GM23338 (cell line): ENCODE measurements at regions not wholly inside any gene's neighbourhood (a gene's known extent, or its start where the extent isn't known, plus 50 kb on each side); places are given as distances from the start of the nearest gene placed in this dataset.

ENCODE experiments used
- ATAC-seq: fragments of 200-7000 bp; cut with Tn5 transposase; 3 replicates; pipeline ENCODE4 v1.9.1; 2020
- DNase-seq: peaks from one replicate; pipeline ENCODE4 v3.0.0-alpha.2; 2015; ENCODE audit warnings: low spot score
- H2AFZ ChIP-seq: fragments of 200-600 bp; sonication (generic); 2 replicates; pipeline ENCODE4 v1.8.0; 2016; ENCODE audit warnings: antibody characterized with exemption, mild to moderate bottlenecking, moderate library complexity
- H3F3A ChIP-seq: fragments of 200-600 bp; sonication (generic); replicated peaks from 2 replicates; pipeline ENCODE4 v1.8.0; 2017; ENCODE audit warnings: antibody characterized with exemption, mixed run types, low read depth
- H3K27ac ChIP-seq: fragments of 200-600 bp; sonication (generic); 2 replicates; pipeline ENCODE4 v1.6.1; 2016; ENCODE audit warnings: low read depth
- H3K27me3 ChIP-seq: fragments of 200-600 bp; sonication (generic); 2 replicates; pipeline ENCODE4 v1.8.0; 2016; ENCODE audit warnings: mild to moderate bottlenecking, mixed run types, moderate library complexity; ENCODE audit not compliant: insufficient read depth
- H3K36me3 ChIP-seq: fragments of 200-600 bp; sonication (generic); 2 replicates; pipeline ENCODE4 v1.8.0; 2016; ENCODE audit warnings: mild to moderate bottlenecking; ENCODE audit not compliant: insufficient read depth
- H3K4me1 ChIP-seq: fragments of 200-600 bp; sonication (generic); 2 replicates; pipeline ENCODE4 v1.8.0; 2016; ENCODE audit warnings: mild to moderate bottlenecking, moderate library complexity; ENCODE audit not compliant: insufficient read depth
- H3K4me2 ChIP-seq: fragments of 200-600 bp; sonication (generic); 2 replicates; pipeline ENCODE4 v1.7.1; 2017; ENCODE audit warnings: mixed run types
- H3K4me3 ChIP-seq: fragments of 200-600 bp; sonication (generic); 2 replicates; pipeline ENCODE4 v1.6.1; 2016; ENCODE audit warnings: mixed run types
- H3K79me2 ChIP-seq: fragments of 200-600 bp; sonication (generic); replicated peaks from 2 replicates; pipeline ENCODE4 v1.8.0; 2017; ENCODE audit warnings: mild to moderate bottlenecking; ENCODE audit not compliant: insufficient read depth
- H3K9me2 ChIP-seq: fragments of 200-600 bp; sonication (generic); 2 replicates; pipeline ENCODE4 v1.8.0; 2017; ENCODE audit not compliant: insufficient read depth
- H4K20me1 ChIP-seq: fragments of 200-600 bp; sonication (generic); replicated peaks from 2 replicates; pipeline ENCODE4 v1.8.0; 2017; ENCODE audit warnings: mild to moderate bottlenecking; ENCODE audit not compliant: insufficient read depth
- H3K27ac Mint-ChIP-seq: 2 replicates; pipeline ENCODE4 v1.8.0; 2020; ENCODE audit warnings: inconsistent platforms, mild to moderate bottlenecking, moderate library complexity, mixed read lengths
- H3K27me3 Mint-ChIP-seq: 3 replicates; pipeline ENCODE4 v1.8.0; 2022; ENCODE audit warnings: low read depth, mild to moderate bottlenecking, moderate library complexity, mixed read lengths, inconsistent platforms; ENCODE audit not compliant: insufficient read depth, poor library complexity
- H3K36me3 Mint-ChIP-seq: 3 replicates; pipeline ENCODE4 v1.8.0; 2021; ENCODE audit warnings: low read depth, mild to moderate bottlenecking, inconsistent platforms, moderate library complexity, mixed read lengths
- H3K4me1 Mint-ChIP-seq: 3 replicates; pipeline ENCODE4 v1.8.0; 2020; ENCODE audit warnings: mild to moderate bottlenecking, inconsistent platforms, mixed read lengths
- H3K4me3 Mint-ChIP-seq: 3 replicates; pipeline ENCODE4 v1.8.0; 2021; ENCODE audit warnings: moderate library complexity, mild to moderate bottlenecking, inconsistent platforms, mixed read lengths
- H3K9me3 Mint-ChIP-seq: 3 replicates; pipeline ENCODE4 v1.8.0; 2020; ENCODE audit warnings: moderate library complexity, mild to moderate bottlenecking, inconsistent platforms, mixed read lengths
- CREB1 ChIP-seq: fragments of 250-450 bp; sonication (Bioruptor Pico); IDR thresholded peaks from 2 replicates; pipeline ENCODE4 v1.5.0; 2020; ENCODE audit warnings: low read depth, mild to moderate bottlenecking, moderate library complexity
- EZH2 ChIP-seq: fragments of 200-600 bp; sonication (generic); IDR thresholded peaks from one replicate; pipeline ENCODE4 v1.8.0; 2017; ENCODE audit warnings: antibody characterized with exemption, mild to moderate bottlenecking, low read depth; ENCODE audit not compliant: unreplicated experiment
- EZH2phosphoT487 ChIP-seq: fragments of 200-600 bp; sonication (generic); IDR thresholded peaks from one replicate; pipeline ENCODE4 v1.8.1; 2018; ENCODE audit warnings: antibody characterized with exemption; ENCODE audit not compliant: unreplicated experiment
- JUNB ChIP-seq: IDR thresholded peaks from one replicate; pipeline ENCODE4 v1.6.1; 2016; ENCODE audit warnings: antibody characterized with exemption; ENCODE audit not compliant: unreplicated experiment
- NANOG ChIP-seq: IDR thresholded peaks from 2 replicates; pipeline ENCODE4 v1.6.1; 2016; ENCODE audit warnings: antibody characterized with exemption, borderline replicate concordance
- POLR2AphosphoS5 ChIP-seq: IDR thresholded peaks from 2 replicates; pipeline ENCODE4 v1.6.1; 2016; ENCODE audit warnings: antibody characterized with exemption, low read depth
- STAT1 ChIP-seq: IDR thresholded peaks from one replicate; pipeline ENCODE4 v1.6.1; 2016; ENCODE audit warnings: antibody characterized with exemption; ENCODE audit not compliant: unreplicated experiment
- ZNF114 ChIP-seq: fragments of 250-450 bp; sonication (Bioruptor Pico); IDR thresholded peaks from 2 replicates; pipeline ENCODE4 v1.5.0; 2020; ENCODE audit warnings: mild to moderate bottlenecking, moderate library complexity
- ZNF331 ChIP-seq: fragments of 250-450 bp; sonication (Bioruptor Pico); IDR thresholded peaks from 2 replicates; pipeline ENCODE4 v1.5.0; 2020; ENCODE audit warnings: low read depth, mild to moderate bottlenecking, moderate library complexity
- TF ChIP-seq, protein P1 (sequence below), 2 experiments: fragments of 200-600 bp in 1 of 2; sonication (generic) in 1 of 2; conservative IDR thresholded peaks; 2 replicates each; pipeline versions ENCODE4 v1.5.1 to v1.6.1; 2016 to 2017; ENCODE audit warnings: antibody characterized with exemption in 2 of 2, low read depth in 2 of 2, mild to moderate bottlenecking in 2 of 2, moderate library complexity in 1 of 2
- TF ChIP-seq, protein P2 (sequence below): IDR thresholded peaks from 2 replicates; pipeline ENCODE4 v1.6.1; 2016; ENCODE audit warnings: antibody characterized with exemption
- TF ChIP-seq, protein P3 (sequence below): IDR thresholded peaks from one replicate; pipeline ENCODE4 v1.6.1; 2018; ENCODE audit warnings: antibody characterized with exemption; ENCODE audit not compliant: unreplicated experiment
- TF ChIP-seq, protein P4 (sequence below): fragments of 250-450 bp; sonication (Bioruptor Pico); IDR thresholded peaks from 2 replicates; pipeline ENCODE4 v1.5.0; 2020; ENCODE audit warnings: mild to moderate bottlenecking, moderate library complexity

DNA sequence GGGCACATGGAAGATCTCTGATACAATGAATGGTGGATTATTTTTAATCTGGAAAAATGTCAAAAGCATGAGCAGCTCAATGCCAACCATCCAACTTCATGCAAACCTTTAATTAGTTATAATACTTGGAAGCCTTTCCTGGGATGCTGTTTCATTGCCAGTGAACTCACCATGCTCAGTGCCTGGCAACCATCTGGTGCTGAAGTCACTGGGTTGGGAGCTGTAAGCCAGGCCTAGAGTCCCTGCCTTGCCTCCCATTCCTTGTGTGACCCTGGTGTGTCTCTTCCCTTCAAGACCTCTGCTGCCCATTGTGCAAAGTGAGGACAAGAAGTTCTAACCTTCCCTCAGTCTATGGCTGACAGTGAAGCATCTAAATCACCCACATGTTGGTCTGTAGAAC lies 458.7 kb downstream of the RNF144A start:
- H3K27ac Mint-ChIP-seq, result no peak overlapping the region
- no peak for ATAC-seq
- no peaks in the 10 kb centered on the region for H3K79me2 ChIP-seq
- peaks cover 4% of the 10 kb centered on the region for H3K27me3 Mint-ChIP-seq
- no peaks in the 10 kb centered on the region for H3F3A ChIP-seq
- no peak overlapping the region for H3K27ac ChIP-seq
- H3K9me2 ChIP-seq, result peaks cover 5% of the 10 kb centered on the region
- H2AFZ ChIP-seq, result no peak overlapping the region
- no peaks in the 10 kb centered on the region for H3K36me3 ChIP-seq
- H3K4me1 Mint-ChIP-seq, result peaks cover 3% of the 10 kb centered on the region; the same call in 2 of the 3 replicates
- H3K4me1 ChIP-seq, result no peaks in the 10 kb centered on the region
- no peak overlapping the region for H3K4me3 ChIP-seq
- no peaks in the 10 kb centered on the region; the same call in 1 of the 2 replicates for H4K20me1 ChIP-seq
- H3K9me3 Mint-ChIP-seq, result no peaks in the 10 kb centered on the region
- H3K36me3 Mint-ChIP-seq, result no peaks in the 10 kb centered on the region
- no peak overlapping the region for H3K4me2 ChIP-seq
- H3K4me3 Mint-ChIP-seq, result no peak overlapping the region
- H3K27me3 ChIP-seq, result no peaks in the 10 kb centered on the region
- TF ChIP-seq, protein P1, sequence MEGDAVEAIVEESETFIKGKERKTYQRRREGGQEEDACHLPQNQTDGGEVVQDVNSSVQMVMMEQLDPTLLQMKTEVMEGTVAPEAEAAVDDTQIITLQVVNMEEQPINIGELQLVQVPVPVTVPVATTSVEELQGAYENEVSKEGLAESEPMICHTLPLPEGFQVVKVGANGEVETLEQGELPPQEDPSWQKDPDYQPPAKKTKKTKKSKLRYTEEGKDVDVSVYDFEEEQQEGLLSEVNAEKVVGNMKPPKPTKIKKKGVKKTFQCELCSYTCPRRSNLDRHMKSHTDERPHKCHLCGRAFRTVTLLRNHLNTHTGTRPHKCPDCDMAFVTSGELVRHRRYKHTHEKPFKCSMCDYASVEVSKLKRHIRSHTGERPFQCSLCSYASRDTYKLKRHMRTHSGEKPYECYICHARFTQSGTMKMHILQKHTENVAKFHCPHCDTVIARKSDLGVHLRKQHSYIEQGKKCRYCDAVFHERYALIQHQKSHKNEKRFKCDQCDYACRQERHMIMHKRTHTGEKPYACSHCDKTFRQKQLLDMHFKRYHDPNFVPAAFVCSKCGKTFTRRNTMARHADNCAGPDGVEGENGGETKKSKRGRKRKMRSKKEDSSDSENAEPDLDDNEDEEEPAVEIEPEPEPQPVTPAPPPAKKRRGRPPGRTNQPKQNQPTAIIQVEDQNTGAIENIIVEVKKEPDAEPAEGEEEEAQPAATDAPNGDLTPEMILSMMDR (conservative IDR thresholded peaks at IDR 0.05; ENCODE audit: low read depth in 2 of 2), result no peak
- TF ChIP-seq NANOG (no peak), JUNB (no peak), ZNF331 (CRISPR knock-in tag) (no peak), STAT1 (no peak), EZH2 (no peak), ZNF114 (CRISPR knock-in tag) (no peak), EZH2phosphoT487 (no peak), POLR2AphosphoS5 (no peak), CREB1 (no peak)
- TF ChIP-seq, protein P2, sequence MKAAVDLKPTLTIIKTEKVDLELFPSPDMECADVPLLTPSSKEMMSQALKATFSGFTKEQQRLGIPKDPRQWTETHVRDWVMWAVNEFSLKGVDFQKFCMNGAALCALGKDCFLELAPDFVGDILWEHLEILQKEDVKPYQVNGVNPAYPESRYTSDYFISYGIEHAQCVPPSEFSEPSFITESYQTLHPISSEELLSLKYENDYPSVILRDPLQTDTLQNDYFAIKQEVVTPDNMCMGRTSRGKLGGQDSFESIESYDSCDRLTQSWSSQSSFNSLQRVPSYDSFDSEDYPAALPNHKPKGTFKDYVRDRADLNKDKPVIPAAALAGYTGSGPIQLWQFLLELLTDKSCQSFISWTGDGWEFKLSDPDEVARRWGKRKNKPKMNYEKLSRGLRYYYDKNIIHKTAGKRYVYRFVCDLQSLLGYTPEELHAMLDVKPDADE, result no peak
- TF ChIP-seq, protein P3, sequence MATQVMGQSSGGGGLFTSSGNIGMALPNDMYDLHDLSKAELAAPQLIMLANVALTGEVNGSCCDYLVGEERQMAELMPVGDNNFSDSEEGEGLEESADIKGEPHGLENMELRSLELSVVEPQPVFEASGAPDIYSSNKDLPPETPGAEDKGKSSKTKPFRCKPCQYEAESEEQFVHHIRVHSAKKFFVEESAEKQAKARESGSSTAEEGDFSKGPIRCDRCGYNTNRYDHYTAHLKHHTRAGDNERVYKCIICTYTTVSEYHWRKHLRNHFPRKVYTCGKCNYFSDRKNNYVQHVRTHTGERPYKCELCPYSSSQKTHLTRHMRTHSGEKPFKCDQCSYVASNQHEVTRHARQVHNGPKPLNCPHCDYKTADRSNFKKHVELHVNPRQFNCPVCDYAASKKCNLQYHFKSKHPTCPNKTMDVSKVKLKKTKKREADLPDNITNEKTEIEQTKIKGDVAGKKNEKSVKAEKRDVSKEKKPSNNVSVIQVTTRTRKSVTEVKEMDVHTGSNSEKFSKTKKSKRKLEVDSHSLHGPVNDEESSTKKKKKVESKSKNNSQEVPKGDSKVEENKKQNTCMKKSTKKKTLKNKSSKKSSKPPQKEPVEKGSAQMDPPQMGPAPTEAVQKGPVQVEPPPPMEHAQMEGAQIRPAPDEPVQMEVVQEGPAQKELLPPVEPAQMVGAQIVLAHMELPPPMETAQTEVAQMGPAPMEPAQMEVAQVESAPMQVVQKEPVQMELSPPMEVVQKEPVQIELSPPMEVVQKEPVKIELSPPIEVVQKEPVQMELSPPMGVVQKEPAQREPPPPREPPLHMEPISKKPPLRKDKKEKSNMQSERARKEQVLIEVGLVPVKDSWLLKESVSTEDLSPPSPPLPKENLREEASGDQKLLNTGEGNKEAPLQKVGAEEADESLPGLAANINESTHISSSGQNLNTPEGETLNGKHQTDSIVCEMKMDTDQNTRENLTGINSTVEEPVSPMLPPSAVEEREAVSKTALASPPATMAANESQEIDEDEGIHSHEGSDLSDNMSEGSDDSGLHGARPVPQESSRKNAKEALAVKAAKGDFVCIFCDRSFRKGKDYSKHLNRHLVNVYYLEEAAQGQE, result no peak
- TF ChIP-seq, protein P4, sequence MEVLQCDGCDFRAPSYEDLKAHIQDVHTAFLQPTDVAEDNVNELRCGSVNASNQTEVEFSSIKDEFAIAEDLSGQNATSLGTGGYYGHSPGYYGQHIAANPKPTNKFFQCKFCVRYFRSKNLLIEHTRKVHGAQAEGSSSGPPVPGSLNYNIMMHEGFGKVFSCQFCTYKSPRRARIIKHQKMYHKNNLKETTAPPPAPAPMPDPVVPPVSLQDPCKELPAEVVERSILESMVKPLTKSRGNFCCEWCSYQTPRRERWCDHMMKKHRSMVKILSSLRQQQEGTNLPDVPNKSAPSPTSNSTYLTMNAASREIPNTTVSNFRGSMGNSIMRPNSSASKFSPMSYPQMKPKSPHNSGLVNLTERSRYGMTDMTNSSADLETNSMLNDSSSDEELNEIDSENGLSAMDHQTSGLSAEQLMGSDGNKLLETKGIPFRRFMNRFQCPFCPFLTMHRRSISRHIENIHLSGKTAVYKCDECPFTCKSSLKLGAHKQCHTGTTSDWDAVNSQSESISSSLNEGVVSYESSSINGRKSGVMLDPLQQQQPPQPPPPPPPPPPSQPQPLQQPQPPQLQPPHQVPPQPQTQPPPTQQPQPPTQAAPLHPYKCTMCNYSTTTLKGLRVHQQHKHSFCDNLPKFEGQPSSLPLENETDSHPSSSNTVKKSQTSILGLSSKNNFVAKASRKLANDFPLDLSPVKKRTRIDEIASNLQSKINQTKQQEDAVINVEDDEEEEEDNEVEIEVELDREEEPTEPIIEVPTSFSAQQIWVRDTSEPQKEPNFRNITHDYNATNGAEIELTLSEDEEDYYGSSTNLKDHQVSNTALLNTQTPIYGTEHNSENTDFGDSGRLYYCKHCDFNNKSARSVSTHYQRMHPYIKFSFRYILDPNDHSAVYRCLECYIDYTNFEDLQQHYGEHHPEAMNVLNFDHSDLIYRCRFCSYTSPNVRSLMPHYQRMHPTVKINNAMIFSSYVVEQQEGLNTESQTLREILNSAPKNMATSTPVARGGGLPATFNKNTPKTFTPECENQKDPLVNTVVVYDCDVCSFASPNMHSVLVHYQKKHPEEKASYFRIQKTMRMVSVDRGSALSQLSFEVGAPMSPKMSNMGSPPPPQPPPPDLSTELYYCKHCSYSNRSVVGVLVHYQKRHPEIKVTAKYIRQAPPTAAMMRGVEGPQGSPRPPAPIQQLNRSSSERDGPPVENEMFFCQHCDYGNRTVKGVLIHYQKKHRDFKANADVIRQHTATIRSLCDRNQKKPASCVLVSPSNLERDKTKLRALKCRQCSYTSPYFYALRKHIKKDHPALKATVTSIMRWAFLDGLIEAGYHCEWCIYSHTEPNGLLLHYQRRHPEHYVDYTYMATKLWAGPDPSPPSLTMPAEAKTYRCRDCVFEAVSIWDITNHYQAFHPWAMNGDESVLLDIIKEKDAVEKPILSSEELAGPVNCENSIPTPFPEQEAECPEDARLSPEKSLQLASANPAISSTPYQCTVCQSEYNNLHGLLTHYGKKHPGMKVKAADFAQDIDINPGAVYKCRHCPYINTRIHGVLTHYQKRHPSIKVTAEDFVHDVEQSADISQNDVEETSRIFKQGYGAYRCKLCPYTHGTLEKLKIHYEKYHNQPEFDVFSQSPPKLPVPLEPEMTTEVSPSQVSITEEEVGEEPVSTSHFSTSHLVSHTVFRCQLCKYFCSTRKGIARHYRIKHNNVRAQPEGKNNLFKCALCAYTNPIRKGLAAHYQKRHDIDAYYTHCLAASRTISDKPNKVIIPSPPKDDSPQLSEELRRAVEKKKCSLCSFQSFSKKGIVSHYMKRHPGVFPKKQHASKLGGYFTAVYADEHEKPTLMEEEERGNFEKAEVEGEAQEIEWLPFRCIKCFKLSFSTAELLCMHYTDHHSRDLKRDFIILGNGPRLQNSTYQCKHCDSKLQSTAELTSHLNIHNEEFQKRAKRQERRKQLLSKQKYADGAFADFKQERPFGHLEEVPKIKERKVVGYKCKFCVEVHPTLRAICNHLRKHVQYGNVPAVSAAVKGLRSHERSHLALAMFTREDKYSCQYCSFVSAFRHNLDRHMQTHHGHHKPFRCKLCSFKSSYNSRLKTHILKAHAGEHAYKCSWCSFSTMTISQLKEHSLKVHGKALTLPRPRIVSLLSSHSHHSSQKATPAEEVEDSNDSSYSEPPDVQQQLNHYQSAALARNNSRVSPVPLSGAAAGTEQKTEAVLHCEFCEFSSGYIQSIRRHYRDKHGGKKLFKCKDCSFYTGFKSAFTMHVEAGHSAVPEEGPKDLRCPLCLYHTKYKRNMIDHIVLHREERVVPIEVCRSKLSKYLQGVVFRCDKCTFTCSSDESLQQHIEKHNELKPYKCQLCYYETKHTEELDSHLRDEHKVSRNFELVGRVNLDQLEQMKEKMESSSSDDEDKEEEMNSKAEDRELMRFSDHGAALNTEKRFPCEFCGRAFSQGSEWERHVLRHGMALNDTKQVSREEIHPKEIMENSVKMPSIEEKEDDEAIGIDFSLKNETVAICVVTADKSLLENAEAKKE (CRISPR knock-in tag), result no peak
- DNase-seq, result no peak
